ENCODE measurements at regions not wholly inside any gene's neighbourhood (a gene's known extent, or its start where the extent isn't known, plus 50 kb on each side); places are given as distances from the start of the nearest gene placed in this dataset.
"Not testable (repeated sequence)": the region's sequence is repeated elsewhere in the genome, so short reads cannot be mapped to it uniquely, and the experiment has no call there.

DNA sequence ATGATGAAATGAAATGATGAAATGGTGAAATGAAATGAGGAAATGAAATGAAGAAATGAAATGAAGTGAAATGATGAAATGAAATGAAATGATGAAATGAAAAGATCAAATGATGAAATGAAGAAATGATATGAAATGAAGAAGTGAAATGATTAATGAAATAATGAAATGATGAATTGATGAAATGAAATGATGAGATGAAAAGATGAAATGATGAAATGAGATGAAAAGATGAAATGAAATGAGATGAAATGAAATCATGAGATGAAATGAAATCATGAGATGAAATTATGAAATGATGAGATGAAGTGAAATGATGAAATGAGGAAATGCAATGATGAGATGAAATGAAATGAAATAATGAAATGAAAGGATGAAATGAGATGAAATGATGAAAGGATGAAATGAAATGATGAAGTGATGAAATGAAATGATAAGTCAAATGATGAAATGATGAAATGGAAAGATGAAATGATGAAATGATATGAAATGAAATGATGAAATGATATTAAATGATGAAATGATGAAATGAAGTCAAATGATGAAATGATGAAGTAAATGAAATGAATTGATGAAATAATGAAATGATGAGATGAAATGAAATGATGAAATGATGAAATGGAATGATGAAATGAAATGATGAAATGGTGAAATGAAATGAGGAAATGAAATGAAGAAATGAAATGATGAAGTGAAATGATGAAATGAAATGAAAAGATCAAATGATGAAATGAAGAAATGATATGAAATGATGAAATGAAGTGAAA lies 220.9 kb upstream of the VKORC1L1 start:
- not testable (repeated sequence) for H3K9me2 ChIP-seq (replicated peaks; ENCODE audit: insufficient read depth); H3K4me2 ChIP-seq; H3K4me1 ChIP-seq (ENCODE audit: insufficient read depth); DNase-seq (ENCODE audit: low spot score); H3K9me3 ChIP-seq (ENCODE audit: low read depth); H2AFZ ChIP-seq; H3K36me3 ChIP-seq (replicated peaks; ENCODE audit: insufficient read depth, low read depth); H3K4me3 ChIP-seq; H3K27me3 ChIP-seq; H3K79me2 ChIP-seq; H4K20me1 ChIP-seq (ENCODE audit: insufficient read depth, poor library complexity, severe bottlenecking); H3K27ac ChIP-seq

DNA sequence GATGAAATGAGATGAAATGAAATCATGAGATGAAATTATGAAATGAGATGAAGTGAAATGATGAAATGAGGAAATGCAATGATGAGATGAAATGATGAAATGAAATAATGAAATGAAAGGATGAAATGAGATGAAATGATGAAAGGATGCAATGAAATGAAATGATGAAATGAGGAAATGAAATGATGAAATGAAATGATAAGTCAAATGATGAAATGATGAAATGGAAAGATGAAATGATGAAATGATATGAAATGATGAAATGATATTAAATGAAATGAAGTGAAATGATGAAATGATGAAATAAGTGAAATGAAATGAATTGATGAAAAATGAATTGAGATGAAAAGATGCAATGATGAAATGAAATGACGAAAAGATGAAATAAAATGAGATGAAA lies 220.2 kb upstream of the VKORC1L1 start:
- H3K9me3 ChIP-seq (ENCODE audit: low read depth); H3K79me2 ChIP-seq; H4K20me1 ChIP-seq (ENCODE audit: insufficient read depth, poor library complexity, severe bottlenecking); H3K4me1 ChIP-seq (ENCODE audit: insufficient read depth); H2AFZ ChIP-seq; H3K27ac ChIP-seq; H3K4me2 ChIP-seq; DNase-seq (ENCODE audit: low spot score); H3K27me3 ChIP-seq; H3K36me3 ChIP-seq (replicated peaks; ENCODE audit: insufficient read depth, low read depth); H3K4me3 ChIP-seq; H3K9me2 ChIP-seq (replicated peaks; ENCODE audit: insufficient read depth): not testable (repeated sequence)
- no CpG with 5 or more reads among the region's 1 CpG for WGBS (ENCODE audit: low lambda C conversion rate, missing lambda C conversion rate)

DNA sequence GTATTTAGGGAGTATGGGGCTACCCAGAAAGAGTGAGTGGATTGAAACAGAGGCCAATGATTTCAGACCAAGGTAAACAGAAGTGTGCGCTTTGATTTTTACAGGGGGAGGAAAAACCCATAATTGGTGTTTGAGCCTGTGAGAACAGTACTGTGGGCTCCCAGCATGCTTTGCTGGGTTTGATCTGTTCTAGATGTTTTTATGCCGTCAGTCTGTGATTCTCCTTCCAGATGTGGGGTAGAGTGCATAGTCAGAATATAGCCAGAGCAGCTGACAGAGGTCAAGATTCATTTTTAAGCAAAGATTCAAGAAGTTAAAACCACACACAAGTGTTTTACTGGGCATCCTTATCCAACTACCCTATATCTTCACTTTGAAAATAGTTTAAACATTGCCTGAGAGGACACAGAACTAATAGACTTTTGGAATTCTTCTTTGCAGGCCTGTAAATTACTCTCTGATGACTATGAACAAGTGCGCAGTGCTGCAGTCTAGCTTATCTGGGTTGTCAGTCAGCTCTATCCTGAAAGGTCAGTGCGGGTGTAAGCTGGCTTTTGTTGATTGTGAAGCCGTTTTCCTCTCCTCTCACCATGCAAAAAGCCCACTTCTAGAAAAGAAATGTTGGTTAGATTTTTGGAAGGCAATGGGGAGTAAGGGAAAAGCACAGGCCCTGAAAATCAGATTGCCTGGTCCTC lies 216.2 kb upstream of the VKORC1L1 start:
- not testable (repeated sequence) for H3K79me2 ChIP-seq; H3K9me3 ChIP-seq (ENCODE audit: low read depth); H3K9me2 ChIP-seq (replicated peaks; ENCODE audit: insufficient read depth); H3K4me1 ChIP-seq (ENCODE audit: insufficient read depth); H3K4me2 ChIP-seq; H2AFZ ChIP-seq; H3K4me3 ChIP-seq; H3K27me3 ChIP-seq; H3K36me3 ChIP-seq (replicated peaks; ENCODE audit: insufficient read depth, low read depth); DNase-seq (ENCODE audit: low spot score); H4K20me1 ChIP-seq (ENCODE audit: insufficient read depth, poor library complexity, severe bottlenecking); H3K27ac ChIP-seq
- WGBS (ENCODE audit: low lambda C conversion rate, missing lambda C conversion rate): no CpG with 5 or more reads among the region's 5 CpGs

DNA sequence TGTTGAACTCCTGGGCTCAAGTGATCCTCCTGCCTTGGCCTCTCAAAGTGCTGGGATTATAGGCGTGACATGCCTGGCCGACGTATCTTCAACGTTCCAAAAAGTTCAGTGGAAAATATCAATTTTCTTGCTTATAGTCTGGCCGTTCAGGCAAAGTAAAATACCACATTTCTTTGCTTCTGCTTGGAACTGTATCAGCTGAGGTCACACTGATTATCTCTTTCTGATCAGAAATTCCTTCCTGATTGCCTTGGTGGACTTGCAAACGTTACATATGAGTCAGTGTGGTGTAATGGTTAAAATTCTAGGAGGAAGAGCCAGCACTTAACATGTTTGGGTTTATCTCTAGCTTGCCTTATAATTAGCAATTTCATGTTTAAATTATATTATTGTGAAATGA lies 189.5 kb upstream of the VKORC1L1 start:
- H3K4me2 ChIP-seq; H3K27me3 ChIP-seq; H3K79me2 ChIP-seq; H3K9me3 ChIP-seq (ENCODE audit: low read depth); H3K4me3 ChIP-seq; H3K9me2 ChIP-seq (replicated peaks; ENCODE audit: insufficient read depth); H3K36me3 ChIP-seq (replicated peaks; ENCODE audit: insufficient read depth, low read depth); H2AFZ ChIP-seq; H3K4me1 ChIP-seq (ENCODE audit: insufficient read depth); H3K27ac ChIP-seq; H4K20me1 ChIP-seq (ENCODE audit: insufficient read depth, poor library complexity, severe bottlenecking); DNase-seq (ENCODE audit: low spot score): not testable (repeated sequence)
- 71% methylated on average over 6 of the region's 6 CpGs for WGBS (ENCODE audit: low lambda C conversion rate, missing lambda C conversion rate)

DNA sequence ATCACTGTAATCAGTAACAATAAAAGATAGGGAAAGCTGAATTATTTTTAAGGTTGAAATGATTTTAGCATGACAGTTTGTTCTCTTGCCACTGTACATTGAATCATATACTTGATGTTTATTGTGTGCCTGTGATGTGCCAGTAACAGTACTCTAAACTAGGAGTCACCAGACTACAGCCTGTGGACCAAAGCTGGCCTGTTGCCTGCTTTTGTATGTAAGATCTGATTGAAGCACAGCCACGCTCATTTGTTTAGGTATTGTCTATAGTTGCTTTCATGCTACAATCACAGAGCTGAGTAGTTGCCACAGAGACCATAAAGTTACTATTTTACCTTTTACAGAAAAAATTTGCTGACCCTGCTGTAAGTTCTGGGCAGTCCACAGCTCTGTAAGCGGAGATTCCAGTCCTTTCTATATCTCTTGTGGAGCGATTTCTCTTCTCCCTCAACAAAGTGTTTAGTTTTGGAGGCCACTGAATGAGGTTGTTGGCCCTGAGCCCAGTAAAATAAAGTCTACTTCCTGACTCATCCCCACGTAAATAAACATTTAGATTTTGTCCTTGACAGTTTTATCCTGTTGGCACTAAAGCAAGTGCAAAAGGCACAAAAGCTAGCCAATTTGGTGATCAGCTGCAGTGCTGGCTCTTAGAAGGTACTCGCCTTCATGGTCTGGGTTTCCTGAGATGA lies 173.7 kb upstream of the VKORC1L1 start:
- peak overlapping the region; percentile 24 for H3K4me2 ChIP-seq
- H3K36me3 ChIP-seq (replicated peaks; ENCODE audit: insufficient read depth, low read depth); H3K4me3 ChIP-seq; H3K27ac ChIP-seq; H3K79me2 ChIP-seq; H3K4me1 ChIP-seq (ENCODE audit: insufficient read depth); DNase-seq (ENCODE audit: low spot score); H3K9me2 ChIP-seq (replicated peaks; ENCODE audit: insufficient read depth); H4K20me1 ChIP-seq (ENCODE audit: insufficient read depth, poor library complexity, severe bottlenecking); H2AFZ ChIP-seq; H3K9me3 ChIP-seq (ENCODE audit: low read depth); H3K27me3 ChIP-seq: not testable (repeated sequence)
- WGBS (ENCODE audit: low lambda C conversion rate, missing lambda C conversion rate): 50% methylated on average over 1 of the region's 5 CpGs

DNA sequence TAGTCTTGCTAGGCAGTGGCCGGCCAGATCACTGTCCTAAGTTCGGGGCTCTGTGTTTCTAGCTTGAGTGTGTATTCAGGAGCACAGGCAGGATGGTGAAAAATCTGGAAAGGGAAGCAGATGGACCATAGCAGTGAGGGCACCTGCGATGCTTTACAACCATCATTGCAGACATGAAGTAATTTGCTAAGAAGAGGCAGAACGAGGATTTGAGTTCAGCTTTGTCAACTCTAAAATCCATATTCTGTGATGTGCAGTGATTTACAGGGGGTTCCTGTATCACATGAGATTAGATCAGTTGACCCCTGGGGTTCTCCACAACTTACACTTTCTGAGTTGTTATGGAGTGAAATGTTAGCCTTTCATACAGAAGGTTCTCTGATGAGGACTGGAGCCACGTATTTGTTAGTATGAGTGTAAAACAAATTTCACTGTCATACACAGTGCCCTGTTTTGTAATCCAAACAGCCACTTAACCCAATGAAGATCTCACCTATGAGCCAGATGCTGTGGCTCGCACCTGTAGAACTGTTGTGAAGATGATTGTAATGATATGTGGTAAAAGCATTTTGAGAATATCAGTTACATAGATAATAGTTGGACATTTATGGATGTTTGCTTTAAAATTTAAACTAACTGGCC lies 173.0 kb upstream of the VKORC1L1 start:
- H3K4me1 ChIP-seq (ENCODE audit: insufficient read depth); H3K4me2 ChIP-seq; H3K79me2 ChIP-seq; H3K9me2 ChIP-seq (replicated peaks; ENCODE audit: insufficient read depth); H3K27me3 ChIP-seq; H3K4me3 ChIP-seq; H3K27ac ChIP-seq; H4K20me1 ChIP-seq (ENCODE audit: insufficient read depth, poor library complexity, severe bottlenecking); H3K36me3 ChIP-seq (replicated peaks; ENCODE audit: insufficient read depth, low read depth); DNase-seq (ENCODE audit: low spot score); H3K9me3 ChIP-seq (ENCODE audit: low read depth); H2AFZ ChIP-seq: not testable (repeated sequence)
- 87% methylated on average over 4 of the region's 6 CpGs for WGBS (ENCODE audit: low lambda C conversion rate, missing lambda C conversion rate)

DNA sequence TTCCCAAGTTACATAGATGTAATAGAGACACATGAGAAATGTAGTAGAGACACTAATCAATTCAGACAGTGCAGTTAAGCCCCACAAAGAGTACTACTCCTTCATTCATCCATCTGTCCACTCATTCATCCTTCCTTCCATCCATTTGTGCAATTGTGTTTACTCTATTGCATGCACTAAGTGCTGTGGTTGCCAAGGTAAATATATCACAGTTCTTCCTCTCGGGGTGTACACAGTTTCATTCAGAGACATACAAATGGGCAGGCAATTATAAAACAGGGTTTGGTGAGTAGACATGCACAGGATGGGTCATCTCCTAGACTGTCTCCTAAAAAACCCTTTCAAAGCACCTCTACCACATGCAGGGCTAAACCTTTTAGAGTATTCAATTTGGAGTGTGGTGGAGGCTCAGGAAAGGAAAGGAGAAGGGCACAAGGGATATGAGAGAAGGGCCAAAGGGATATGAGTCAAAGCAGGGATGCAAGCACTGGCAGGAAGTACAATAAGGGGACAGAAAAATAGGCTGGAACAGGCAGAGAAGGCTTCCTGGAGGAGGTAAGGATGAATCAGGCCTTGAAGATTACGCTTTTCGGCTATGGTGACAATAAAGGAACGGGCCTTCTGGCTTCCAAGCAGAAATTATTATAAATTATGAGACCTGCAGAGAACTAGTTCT lies 153.6 kb upstream of the VKORC1L1 start:
- H3K27me3 ChIP-seq; DNase-seq (ENCODE audit: low spot score); H3K79me2 ChIP-seq; H3K36me3 ChIP-seq (replicated peaks; ENCODE audit: insufficient read depth, low read depth); H3K27ac ChIP-seq; H3K9me3 ChIP-seq (ENCODE audit: low read depth); H4K20me1 ChIP-seq (ENCODE audit: insufficient read depth, poor library complexity, severe bottlenecking); H3K9me2 ChIP-seq (replicated peaks; ENCODE audit: insufficient read depth); H2AFZ ChIP-seq; H3K4me3 ChIP-seq; H3K4me2 ChIP-seq; H3K4me1 ChIP-seq (ENCODE audit: insufficient read depth): not testable (repeated sequence)
- WGBS (ENCODE audit: low lambda C conversion rate, missing lambda C conversion rate): 79% methylated on average over 4 of the region's 4 CpGs
